HG03064 (cell line): ENCODE measurements at regions not wholly inside any gene's neighbourhood (a gene's known extent, or its start where the extent isn't known, plus 50 kb on each side); places are given as distances from the start of the nearest gene placed in this dataset.
"Not testable (repeated sequence)": the region's sequence is repeated elsewhere in the genome, so short reads cannot be mapped to it uniquely, and the experiment has no call there.

ENCODE experiments used
- ATAC-seq: cut with Tn5 transposase; IDR thresholded peaks from one replicate; pipeline ENCODE4 v1.9.1; 2021; ENCODE audit warnings: low read depth; ENCODE audit not compliant: unreplicated experiment

GRCh38 chr3:110367289-110367688, 704.3 kb upstream of the NECTIN3 start:
- not testable (repeated sequence) for ATAC-seq

GRCh38 chr3:110375751-110376518, 695.7 kb upstream of the NECTIN3 start:
- ATAC-seq = no peak

- no peak for ATAC-seq
These were observed 693.1 kb upstream of the NECTIN3 start for GRCh38 chr3:110378481-110378880.

GRCh38 chr3:110381992-110382391, 689.6 kb upstream of the NECTIN3 start:
- no peak for ATAC-seq

- no peak for ATAC-seq
These were observed 688.3 kb upstream of the NECTIN3 start for GRCh38 chr3:110383356-110383755.

GRCh38 chr3:110384601-110385000, 687.0 kb upstream of the NECTIN3 start:
- no peak for ATAC-seq

GRCh38 chr3:110389005-110389404, 682.6 kb upstream of the NECTIN3 start:
- ATAC-seq = no peak

- no peak for ATAC-seq
These were observed 681.2 kb upstream of the NECTIN3 start for GRCh38 chr3:110390372-110390771.

- ATAC-seq = no peak
These were observed 680.6 kb upstream of the NECTIN3 start for GRCh38 chr3:110391042-110391441.

GRCh38 chr3:110391640-110392395, 679.8 kb upstream of the NECTIN3 start:
- ATAC-seq = no peak

- ATAC-seq = no peak
These were observed 677.7 kb upstream of the NECTIN3 start for GRCh38 chr3:110393941-110394340.

GRCh38 chr3:110397115-110397514, 674.5 kb upstream of the NECTIN3 start:
- ATAC-seq = no peak

GRCh38 chr3:110400315-110400714, 671.3 kb upstream of the NECTIN3 start:
- ATAC-seq = no peak

GRCh38 chr3:110405830-110406585, 665.6 kb upstream of the NECTIN3 start:
- no peak for ATAC-seq

GRCh38 chr3:110413266-110413665, 658.4 kb upstream of the NECTIN3 start:
- ATAC-seq = no peak

GRCh38 chr3:110413807-110414748, 657.5 kb upstream of the NECTIN3 start:
- ATAC-seq = no peak

GRCh38 chr3:110414855-110415254, 656.8 kb upstream of the NECTIN3 start:
- no peak for ATAC-seq

- no peak for ATAC-seq
These were observed 652.5 kb upstream of the NECTIN3 start for GRCh38 chr3:110419096-110419495.

- no peak for ATAC-seq
These were observed 652.0 kb upstream of the NECTIN3 start for GRCh38 chr3:110419601-110420000.

GRCh38 chr3:110420158-110420641, 651.4 kb upstream of the NECTIN3 start:
- no peak for ATAC-seq
